Muscle layer of duodenum (tissue), 2 donors: ENCODE measurements at regions not wholly inside any gene's neighbourhood (a gene's known extent, or its start where the extent isn't known, plus 50 kb on each side); places are given as distances from the start of the nearest gene placed in this dataset.

ENCODE experiments used
- H3K27ac ChIP-seq: one replicate; pipeline ENCODE4 v1.7.0; 2013; ENCODE audit warnings: mild to moderate bottlenecking, low read length
- H3K27me3 ChIP-seq: one replicate; pipeline ENCODE4 v1.7.0; 2013; ENCODE audit warnings: low read depth, mild to moderate bottlenecking, control low read depth, low read length
- H3K36me3 ChIP-seq, 2 donors: one replicate each; pipeline ENCODE4 v1.7.0; 2013; ENCODE audit warnings: low read length in 2 of 2, control low read depth in 1 of 2, mild to moderate bottlenecking in 1 of 2; ENCODE audit not compliant: insufficient read depth in 2 of 2, control insufficient read depth in 1 of 2
- H3K4me1 ChIP-seq, 2 donors: one replicate each; pipeline ENCODE4 v1.7.0; 2013; ENCODE audit warnings: low read length in 2 of 2, mild to moderate bottlenecking in 2 of 2, control low read depth in 1 of 2, moderate library complexity in 1 of 2; ENCODE audit not compliant: insufficient read depth in 2 of 2, control insufficient read depth in 1 of 2
- H3K4me3 ChIP-seq, 2 donors: one replicate each; pipeline ENCODE4 v1.7.0; 2013; ENCODE audit warnings: low read length in 2 of 2, low read depth in 1 of 2, mild to moderate bottlenecking in 1 of 2
- H3K9me3 ChIP-seq, 2 donors: one replicate each; pipeline ENCODE4 v1.7.0; 2013; ENCODE audit warnings: low read length in 2 of 2, control low read depth in 1 of 2, mild to moderate bottlenecking in 1 of 2; ENCODE audit not compliant: control insufficient read depth in 1 of 2
- donor health status: healthy.

DNA sequence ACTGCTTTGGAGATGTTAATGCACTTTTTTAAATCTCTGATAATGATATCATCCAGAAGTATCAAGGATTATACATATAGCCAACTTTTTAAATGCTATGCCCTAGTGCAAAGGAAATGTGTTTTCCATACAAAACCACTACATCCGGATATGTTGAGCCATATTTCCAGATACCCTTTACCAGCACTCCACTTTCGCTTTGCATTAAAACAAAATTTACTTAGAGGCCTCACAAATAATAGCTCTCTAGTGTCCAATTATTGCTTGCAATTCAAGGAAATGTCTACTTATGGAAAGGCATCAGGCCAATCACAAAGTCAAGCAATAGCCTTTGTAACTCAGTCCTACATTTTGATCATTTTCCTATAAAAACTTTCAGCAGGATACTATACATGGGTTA, 1072.8 kb upstream of the INTU start:
- no peak overlapping the region for H3K27ac ChIP-seq
- no peaks in the 10 kb centered on the region for H3K4me1 ChIP-seq
- H3K9me3 ChIP-seq = no peaks in the 10 kb centered on the region
- H3K4me3 ChIP-seq = no peak overlapping the region
- H3K27me3 ChIP-seq = no peaks in the 10 kb centered on the region
- no peaks in the 10 kb centered on the region for H3K36me3 ChIP-seq

GRCh38 chr4:126560794-126561193, 1072.0 kb upstream of the INTU start:
- no peaks in the 10 kb centered on the region for H3K4me1 ChIP-seq
- no peak overlapping the region for H3K4me3 ChIP-seq
- H3K27me3 ChIP-seq = no peaks in the 10 kb centered on the region
- H3K27ac ChIP-seq = no peak overlapping the region
- no peaks in the 10 kb centered on the region for H3K9me3 ChIP-seq
- H3K36me3 ChIP-seq = no peaks in the 10 kb centered on the region

- H3K27me3 ChIP-seq = no peaks in the 10 kb centered on the region
- H3K27ac ChIP-seq = no peak overlapping the region
- no peak overlapping the region for H3K4me3 ChIP-seq
- no peaks in the 10 kb centered on the region for H3K4me1 ChIP-seq
- H3K36me3 ChIP-seq = no peaks in the 10 kb centered on the region
- no peaks in the 10 kb centered on the region for H3K9me3 ChIP-seq
These were observed 1069.4 kb upstream of the INTU start for GRCh38 chr4:126563389-126563788.

GRCh38 chr4:126564283-126564854, 1068.4 kb upstream of the INTU start:
- no peaks in the 10 kb centered on the region for H3K9me3 ChIP-seq
- no peaks in the 10 kb centered on the region for H3K36me3 ChIP-seq
- no peaks in the 10 kb centered on the region for H3K4me1 ChIP-seq
- H3K27me3 ChIP-seq = no peaks in the 10 kb centered on the region
- no peak overlapping the region for H3K27ac ChIP-seq
- H3K4me3 ChIP-seq = no peak overlapping the region

GRCh38 chr4:126568652-126569570, 1063.8 kb upstream of the INTU start:
- H3K36me3 ChIP-seq = no peaks in the 10 kb centered on the region
- no peaks in the 10 kb centered on the region for H3K27me3 ChIP-seq
- H3K4me3 ChIP-seq = no peak overlapping the region
- H3K27ac ChIP-seq = no peak overlapping the region
- H3K4me1 ChIP-seq = no peaks in the 10 kb centered on the region
- H3K9me3 ChIP-seq = no peaks in the 10 kb centered on the region

GRCh38 chr4:126572264-126572663, 1060.5 kb upstream of the INTU start:
- H3K27me3 ChIP-seq = no peaks in the 10 kb centered on the region

GRCh38 chr4:126582737-126583136, 1050.0 kb upstream of the INTU start:
- H3K27ac ChIP-seq = no peak overlapping the region
- no peaks in the 10 kb centered on the region for H3K36me3 ChIP-seq
- no peaks in the 10 kb centered on the region for H3K27me3 ChIP-seq
- peaks cover 0 to 3% of the 10 kb centered on the region in 2 donors for H3K9me3 ChIP-seq
- H3K4me3 ChIP-seq = no peak overlapping the region
- no peaks in the 10 kb centered on the region for H3K4me1 ChIP-seq

More at GRCh38 chr4:126572264-126572663, 1060.5 kb upstream of the INTU start:
- Histone ChIP-seq H3K36me3 (no peaks in the 10 kb centered on the region), H3K9me3 (no peaks in the 10 kb centered on the region), H3K27ac (no peak overlapping the region), H3K4me3 (no peak overlapping the region), H3K4me1 (no peaks in the 10 kb centered on the region)

DNA sequence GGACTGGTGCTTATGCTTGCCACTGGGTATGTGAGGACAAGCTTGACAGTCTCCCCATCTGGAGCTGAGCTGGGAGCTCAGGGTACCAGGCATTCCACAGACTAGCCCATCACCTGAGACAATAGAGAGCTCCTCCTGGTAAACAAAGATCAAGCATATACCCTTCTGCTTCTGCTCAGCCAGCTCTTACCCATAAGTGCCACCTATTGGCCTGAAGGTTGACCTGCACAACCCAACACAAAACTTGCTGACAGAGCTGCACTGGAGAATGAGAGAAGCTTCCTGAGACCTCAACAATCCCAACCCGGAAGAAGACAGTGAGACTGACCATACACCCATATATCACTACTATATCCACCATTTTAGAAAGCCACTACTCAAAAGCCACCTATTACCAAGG, 1049.2 kb upstream of the INTU start:
- Histone ChIP-seq H3K9me3 (peaks cover 0 to 3% of the 10 kb centered on the region in 2 donors), H3K27ac (no peak overlapping the region), H3K27me3 (no peaks in the 10 kb centered on the region), H3K4me3 (no peak overlapping the region), H3K36me3 (no peaks in the 10 kb centered on the region), H3K4me1 (no peaks in the 10 kb centered on the region)

DNA sequence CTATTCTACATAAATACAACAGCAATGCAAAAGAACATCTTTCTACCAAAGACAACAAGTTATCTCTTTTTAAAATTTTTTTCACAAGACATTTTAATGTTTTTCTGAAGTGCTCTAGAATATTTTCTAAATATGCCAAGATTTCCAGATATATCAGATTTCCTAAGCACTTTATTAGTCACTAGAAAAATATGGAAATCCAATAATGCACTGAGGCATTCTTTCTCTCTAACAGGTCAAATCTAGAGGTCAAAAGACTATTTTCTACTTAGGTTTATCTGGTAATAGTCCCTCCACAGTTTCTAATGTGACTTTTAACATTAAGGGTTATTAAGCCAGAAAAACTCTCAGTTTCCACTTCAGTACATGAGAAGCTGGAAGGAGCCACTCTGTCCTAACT, 1041.2 kb upstream of the INTU start:
- Histone ChIP-seq H3K36me3 (no peaks in the 10 kb centered on the region), H3K4me1 (no peaks in the 10 kb centered on the region), H3K4me3 (no peak overlapping the region), H3K27ac (no peak overlapping the region), H3K9me3 (peaks cover 3 to 6% of the 10 kb centered on the region in 2 donors), H3K27me3 (no peaks in the 10 kb centered on the region)

DNA sequence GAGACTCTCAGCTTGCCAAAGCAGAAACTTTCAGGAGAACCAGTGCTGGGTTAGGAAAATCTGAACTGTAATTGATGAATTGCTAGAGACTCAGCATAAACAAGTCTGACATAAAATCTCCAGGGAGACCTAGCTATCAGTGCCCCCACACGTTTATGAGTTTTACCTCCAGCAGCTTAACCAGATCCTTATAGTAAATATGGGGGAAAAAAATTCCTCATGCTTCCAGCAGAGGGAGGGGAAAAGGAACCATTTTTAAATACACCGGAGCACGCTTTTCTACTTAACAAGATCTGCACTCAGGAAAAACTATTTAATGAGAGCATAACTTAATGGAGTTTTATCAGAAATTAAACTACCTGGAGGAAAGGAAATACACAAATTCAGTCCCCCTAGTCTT, 1040.7 kb upstream of the INTU start:
- H3K36me3 ChIP-seq = no peaks in the 10 kb centered on the region
- H3K4me1 ChIP-seq = no peaks in the 10 kb centered on the region

GRCh38 chr4:126593626-126594025, 1039.1 kb upstream of the INTU start:
- Histone ChIP-seq H3K4me3 (no peak overlapping the region), H3K27ac (no peak overlapping the region), H3K9me3 (peaks cover 0 to 6% of the 10 kb centered on the region in 2 donors), H3K36me3 (no peaks in the 10 kb centered on the region), H3K4me1 (no peaks in the 10 kb centered on the region), H3K27me3 (no peaks in the 10 kb centered on the region)

More for the DNA sequence above, 1040.7 kb upstream of the INTU start:
- H3K9me3 ChIP-seq = peaks cover 0 to 6% of the 10 kb centered on the region in 2 donors
- no peak overlapping the region for H3K27ac ChIP-seq
- H3K27me3 ChIP-seq = no peaks in the 10 kb centered on the region
- H3K4me3 ChIP-seq = no peak overlapping the region
